ENCODE measurements at regions not wholly inside any gene's neighbourhood (a gene's known extent, or its start where the extent isn't known, plus 50 kb on each side); places are given as distances from the start of the nearest gene placed in this dataset.
"Not testable (repeated sequence)": the region's sequence is repeated elsewhere in the genome, so short reads cannot be mapped to it uniquely, and the experiment has no call there.

- no peak for TF ChIP-seq SPI1 (IDR thresholded peaks at IDR 0.05; ENCODE audit: low read depth, low read length)
- TF ChIP-seq TAF1 (IDR thresholded peaks at IDR 0.05; ENCODE audit: low read depth, low read length), result no peak
- TF ChIP-seq PAX5 (IDR thresholded peaks at IDR 0.05; ENCODE audit: insufficient read depth, low read length, severe bottlenecking), result no peak
- TF ChIP-seq POU2F2 (IDR thresholded peaks at IDR 0.05; ENCODE audit: low read depth, low read length), result no peak
- TF ChIP-seq POLR2A (IDR thresholded peaks at IDR 0.05; ENCODE audit: low read depth, low read length), result no peak
- TF ChIP-seq POLR2AphosphoS5 (IDR thresholded peaks at IDR 0.05; ENCODE audit: low read depth, low read length), result no peak
Measured at GRCh38 chr3:182018361-182018760, 306.6 kb downstream of the SOX2 start.

GRCh38 chr3:182019926-182020325 is 308.2 kb downstream of the SOX2 start:
- no peak for TF ChIP-seq TAF1 (IDR thresholded peaks at IDR 0.05; ENCODE audit: low read depth, low read length)
- no peak for TF ChIP-seq POU2F2 (IDR thresholded peaks at IDR 0.05; ENCODE audit: low read depth, low read length)
- TF ChIP-seq POLR2A (IDR thresholded peaks at IDR 0.05; ENCODE audit: low read depth, low read length), result no peak
- no peak for TF ChIP-seq PAX5 (IDR thresholded peaks at IDR 0.05; ENCODE audit: insufficient read depth, low read length, severe bottlenecking)
- no peak for TF ChIP-seq POLR2AphosphoS5 (IDR thresholded peaks at IDR 0.05; ENCODE audit: low read depth, low read length)
- no peak for TF ChIP-seq SPI1 (IDR thresholded peaks at IDR 0.05; ENCODE audit: low read depth, low read length)
- DNase-seq (ENCODE audit: insufficient read length, low spot score) (no peak), FAIRE-seq (no peak)

More at GRCh38 chr3:182018361-182018760, 306.6 kb downstream of the SOX2 start:
- no peak for DNase-seq (ENCODE audit: insufficient read length, low spot score)
- no peak for FAIRE-seq

GRCh38 chr3:182023843-182024242 is 312.1 kb downstream of the SOX2 start:
- DNase-seq (ENCODE audit: insufficient read length, low spot score), result no peak
- FAIRE-seq, result no peak
- TF ChIP-seq POLR2A (IDR thresholded peaks at IDR 0.05; ENCODE audit: low read depth, low read length) (no peak), PAX5 (IDR thresholded peaks at IDR 0.05; ENCODE audit: insufficient read depth, low read length, severe bottlenecking) (no peak), POU2F2 (IDR thresholded peaks at IDR 0.05; ENCODE audit: low read depth, low read length) (no peak), POLR2AphosphoS5 (IDR thresholded peaks at IDR 0.05; ENCODE audit: low read depth, low read length) (no peak), TAF1 (IDR thresholded peaks at IDR 0.05; ENCODE audit: low read depth, low read length) (no peak), SPI1 (IDR thresholded peaks at IDR 0.05; ENCODE audit: low read depth, low read length) (no peak)

GRCh38 chr3:182027366-182027765 is 315.6 kb downstream of the SOX2 start:
- FAIRE-seq (no peak), DNase-seq (ENCODE audit: insufficient read length, low spot score) (no peak)
- TF ChIP-seq SPI1 (IDR thresholded peaks at IDR 0.05; ENCODE audit: low read depth, low read length) (no peak), TAF1 (IDR thresholded peaks at IDR 0.05; ENCODE audit: low read depth, low read length) (no peak), POU2F2 (IDR thresholded peaks at IDR 0.05; ENCODE audit: low read depth, low read length) (no peak), POLR2AphosphoS5 (IDR thresholded peaks at IDR 0.05; ENCODE audit: low read depth, low read length) (no peak), POLR2A (IDR thresholded peaks at IDR 0.05; ENCODE audit: low read depth, low read length) (no peak), PAX5 (IDR thresholded peaks at IDR 0.05; ENCODE audit: insufficient read depth, low read length, severe bottlenecking) (no peak)

GRCh38 chr3:182028081-182028480 is 316.4 kb downstream of the SOX2 start:
- no peak for TF ChIP-seq TAF1 (IDR thresholded peaks at IDR 0.05; ENCODE audit: low read depth, low read length)
- TF ChIP-seq POU2F2 (IDR thresholded peaks at IDR 0.05; ENCODE audit: low read depth, low read length), result no peak
- no peak for TF ChIP-seq PAX5 (IDR thresholded peaks at IDR 0.05; ENCODE audit: insufficient read depth, low read length, severe bottlenecking)
- TF ChIP-seq POLR2AphosphoS5 (IDR thresholded peaks at IDR 0.05; ENCODE audit: low read depth, low read length), result no peak
- no peak for TF ChIP-seq POLR2A (IDR thresholded peaks at IDR 0.05; ENCODE audit: low read depth, low read length)
- no peak for TF ChIP-seq SPI1 (IDR thresholded peaks at IDR 0.05; ENCODE audit: low read depth, low read length)
- DNase-seq (ENCODE audit: insufficient read length, low spot score), result no peak
- no peak for FAIRE-seq

DNA sequence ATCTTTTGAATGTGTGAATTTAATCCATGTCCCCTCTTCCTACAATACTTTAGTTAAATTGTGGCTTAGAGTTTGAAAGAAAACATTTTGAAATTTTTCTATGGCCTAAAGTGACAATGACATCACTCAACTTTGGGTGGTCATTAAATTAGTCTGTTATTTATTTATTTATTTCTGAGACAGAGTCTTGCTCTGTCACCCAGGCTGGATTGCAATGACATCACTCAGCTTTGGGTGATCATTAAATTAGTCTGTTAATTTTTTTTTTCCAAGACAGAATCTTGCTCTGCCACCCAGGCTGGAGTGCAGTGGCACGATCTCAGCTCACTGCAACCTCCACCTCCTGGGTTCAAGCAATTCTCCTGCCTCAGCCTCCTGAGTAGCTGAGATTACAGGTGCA is 322.5 kb downstream of the SOX2 start:
- not testable (repeated sequence) for FAIRE-seq

GRCh38 chr3:182035324-182035723 is 323.6 kb downstream of the SOX2 start:
- TF ChIP-seq POLR2AphosphoS5 (IDR thresholded peaks at IDR 0.05; ENCODE audit: low read depth, low read length) (no peak), POLR2A (IDR thresholded peaks at IDR 0.05; ENCODE audit: low read depth, low read length) (no peak), TAF1 (IDR thresholded peaks at IDR 0.05; ENCODE audit: low read depth, low read length) (no peak), POU2F2 (IDR thresholded peaks at IDR 0.05; ENCODE audit: low read depth, low read length) (no peak), SPI1 (IDR thresholded peaks at IDR 0.05; ENCODE audit: low read depth, low read length) (no peak)
- no peak for FAIRE-seq
- no peak for DNase-seq (ENCODE audit: insufficient read length, low spot score)

More for the DNA sequence above, 322.5 kb downstream of the SOX2 start:
- not testable (repeated sequence) for DNase-seq (ENCODE audit: insufficient read length, low spot score)

DNA sequence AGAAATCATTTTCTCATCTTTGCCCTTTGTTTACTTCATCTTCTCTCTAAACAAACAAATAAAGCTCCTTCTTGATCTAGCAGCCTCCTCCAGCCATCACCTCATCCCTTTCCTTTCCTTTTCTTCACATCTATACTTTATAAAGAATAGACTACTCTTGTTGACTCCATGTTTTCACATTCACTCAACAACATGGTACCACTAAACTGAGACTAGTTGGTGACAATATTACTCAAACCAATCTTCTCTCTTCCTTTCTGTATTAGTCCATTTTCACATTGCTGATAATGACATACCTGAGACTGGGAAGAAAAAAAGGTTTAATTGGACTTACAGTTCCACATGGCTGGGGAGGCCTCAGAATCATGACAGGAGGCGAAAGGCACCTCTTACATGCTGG is 324.7 kb downstream of the SOX2 start:
- DNase-seq (ENCODE audit: insufficient read length, low spot score) (no peak), FAIRE-seq (no peak)
- no peak for TF ChIP-seq POU2F2 (IDR thresholded peaks at IDR 0.05; ENCODE audit: low read depth, low read length)
- TF ChIP-seq SPI1 (IDR thresholded peaks at IDR 0.05; ENCODE audit: low read depth, low read length), result no peak

DNA sequence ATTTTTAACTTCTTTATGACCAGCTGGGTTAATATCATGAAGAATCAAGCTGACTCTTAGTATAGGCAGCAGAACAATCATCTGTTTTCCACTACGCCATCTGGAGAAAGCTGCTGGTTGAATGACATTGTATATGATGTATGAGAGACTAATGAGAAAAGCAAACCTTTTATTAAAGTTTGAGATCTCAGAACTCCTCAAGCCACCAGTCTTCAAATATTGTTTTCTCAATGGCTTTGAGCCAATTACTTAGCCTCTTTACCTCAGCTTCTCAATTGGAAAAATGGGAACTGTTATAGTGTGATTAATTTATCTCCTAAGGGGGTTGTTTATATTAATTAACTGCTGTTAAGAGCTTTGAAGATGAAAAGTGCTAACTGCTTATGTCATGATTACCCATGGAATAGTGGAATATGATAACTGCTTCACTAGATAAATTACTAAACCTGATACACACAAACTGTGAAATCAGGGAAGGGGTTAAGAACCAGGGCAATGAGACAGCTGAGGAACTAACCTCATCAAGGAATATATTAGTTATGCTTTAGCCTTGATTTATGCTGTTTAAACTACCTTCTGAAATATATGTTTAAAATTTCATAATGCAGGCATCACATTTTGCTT is 330.1 kb downstream of the SOX2 start:
- DNase-seq (ENCODE audit: insufficient read length, low spot score) (no peak), FAIRE-seq (no peak)
- TF ChIP-seq POLR2A (IDR thresholded peaks at IDR 0.05; ENCODE audit: low read depth, low read length) (no peak), PAX5 (IDR thresholded peaks at IDR 0.05; ENCODE audit: insufficient read depth, low read length, severe bottlenecking) (no peak)

- no peak for DNase-seq (ENCODE audit: insufficient read length, low spot score)
- TF ChIP-seq SPI1 (IDR thresholded peaks at IDR 0.05; ENCODE audit: low read depth, low read length) (no peak), PAX5 (IDR thresholded peaks at IDR 0.05; ENCODE audit: insufficient read depth, low read length, severe bottlenecking) (no peak), TAF1 (IDR thresholded peaks at IDR 0.05; ENCODE audit: low read depth, low read length) (no peak), POLR2AphosphoS5 (IDR thresholded peaks at IDR 0.05; ENCODE audit: low read depth, low read length) (no peak), POU2F2 (IDR thresholded peaks at IDR 0.05; ENCODE audit: low read depth, low read length) (no peak), POLR2A (IDR thresholded peaks at IDR 0.05; ENCODE audit: low read depth, low read length) (no peak)
- no peak for FAIRE-seq
Measured at GRCh38 chr3:182045736-182046135, 334.0 kb downstream of the SOX2 start.
